ENCODE measurements at regions not wholly inside any gene's neighbourhood (a gene's known extent, or its start where the extent isn't known, plus 50 kb on each side); places are given as distances from the start of the nearest gene placed in this dataset.

DNA sequence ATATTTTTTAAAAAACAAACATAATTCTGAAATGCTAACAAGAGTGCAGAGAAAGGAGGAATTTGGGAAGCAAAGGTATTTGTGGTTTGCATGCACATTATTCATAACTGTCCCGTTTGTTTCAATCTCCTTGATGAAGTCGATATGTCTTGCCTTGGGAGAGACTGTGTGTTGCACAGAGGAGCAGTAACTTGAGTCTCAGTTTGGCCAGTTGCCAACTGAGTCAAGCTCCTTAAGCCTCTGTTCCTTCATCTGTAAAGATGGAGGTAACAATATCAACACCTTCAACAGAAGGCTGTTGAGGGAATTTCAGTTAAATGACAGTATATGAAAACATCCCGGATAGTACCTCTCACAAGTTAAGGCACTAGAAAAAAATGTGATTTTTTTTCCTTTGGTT lies 226.2 kb downstream of the ASXL3 start:
- H3K36me3 ChIP-seq (ENCODE audit: control insufficient read depth in 4 of 4, insufficient read depth in 3 of 4, low read depth in 1 of 4, low read length in 3 of 4): no peaks in the 10 kb centered on the region
- no peak overlapping the region for H3K27ac ChIP-seq (ENCODE audit: low read depth in 1 of 2, low read length in 2 of 2)
- H3K9ac ChIP-seq (ENCODE audit: low read depth in 1 of 2, low read length in 2 of 2): no peak overlapping the region
- H3K4me1 ChIP-seq (ENCODE audit: control insufficient read depth in 4 of 4, insufficient read depth in 4 of 4, low read length in 3 of 4): peaks cover 4 to 23% (median 17%) of the 10 kb centered on the region in 4 donors
- no peak for DNase-seq (ENCODE audit: low spot score)
- no peaks in the 10 kb centered on the region for H3K9me3 ChIP-seq (ENCODE audit: control insufficient read depth in 4 of 4, low read length in 3 of 4)
- TF ChIP-seq EGR1 (IDR thresholded peaks at IDR 0.05; ENCODE audit: low read depth in 2 of 2) (no peak), ATF3 (IDR thresholded peaks at IDR 0.05) (no peak), FOXA2 (IDR thresholded peaks at IDR 0.05) (no peak), MAX (IDR thresholded peaks at IDR 0.05) (no peak), NR2F2 (IDR thresholded peaks at IDR 0.05) (no peak), TAF1 (conservative IDR thresholded peaks at IDR 0.05) (no peak), GABPA (IDR thresholded peaks at IDR 0.05 in 1 of 2, conservative IDR thresholded peaks at IDR 0.05 in 1 of 2) (no peak), HNF4A (conservative IDR thresholded peaks at IDR 0.05) (no peak)
- TF ChIP-seq, protein P1, sequence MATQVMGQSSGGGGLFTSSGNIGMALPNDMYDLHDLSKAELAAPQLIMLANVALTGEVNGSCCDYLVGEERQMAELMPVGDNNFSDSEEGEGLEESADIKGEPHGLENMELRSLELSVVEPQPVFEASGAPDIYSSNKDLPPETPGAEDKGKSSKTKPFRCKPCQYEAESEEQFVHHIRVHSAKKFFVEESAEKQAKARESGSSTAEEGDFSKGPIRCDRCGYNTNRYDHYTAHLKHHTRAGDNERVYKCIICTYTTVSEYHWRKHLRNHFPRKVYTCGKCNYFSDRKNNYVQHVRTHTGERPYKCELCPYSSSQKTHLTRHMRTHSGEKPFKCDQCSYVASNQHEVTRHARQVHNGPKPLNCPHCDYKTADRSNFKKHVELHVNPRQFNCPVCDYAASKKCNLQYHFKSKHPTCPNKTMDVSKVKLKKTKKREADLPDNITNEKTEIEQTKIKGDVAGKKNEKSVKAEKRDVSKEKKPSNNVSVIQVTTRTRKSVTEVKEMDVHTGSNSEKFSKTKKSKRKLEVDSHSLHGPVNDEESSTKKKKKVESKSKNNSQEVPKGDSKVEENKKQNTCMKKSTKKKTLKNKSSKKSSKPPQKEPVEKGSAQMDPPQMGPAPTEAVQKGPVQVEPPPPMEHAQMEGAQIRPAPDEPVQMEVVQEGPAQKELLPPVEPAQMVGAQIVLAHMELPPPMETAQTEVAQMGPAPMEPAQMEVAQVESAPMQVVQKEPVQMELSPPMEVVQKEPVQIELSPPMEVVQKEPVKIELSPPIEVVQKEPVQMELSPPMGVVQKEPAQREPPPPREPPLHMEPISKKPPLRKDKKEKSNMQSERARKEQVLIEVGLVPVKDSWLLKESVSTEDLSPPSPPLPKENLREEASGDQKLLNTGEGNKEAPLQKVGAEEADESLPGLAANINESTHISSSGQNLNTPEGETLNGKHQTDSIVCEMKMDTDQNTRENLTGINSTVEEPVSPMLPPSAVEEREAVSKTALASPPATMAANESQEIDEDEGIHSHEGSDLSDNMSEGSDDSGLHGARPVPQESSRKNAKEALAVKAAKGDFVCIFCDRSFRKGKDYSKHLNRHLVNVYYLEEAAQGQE (IDR thresholded peaks at IDR 0.05): no peak
- WGBS: 86% methylated on average over 3 of the region's 3 CpGs
- H3K27me3 ChIP-seq (ENCODE audit: control insufficient read depth in 4 of 4, insufficient read depth in 4 of 4, low read length in 3 of 4): no peaks in the 10 kb centered on the region
- no peak overlapping the region for H3K4me3 ChIP-seq (ENCODE audit: low read depth in 1 of 3, low read length in 3 of 3)

GRCh38 chr18:33803636-33804035 lies 225.6 kb downstream of the ASXL3 start:
- DNase-seq (ENCODE audit: low spot score): no peak
- 66% methylated on average over 3 of the region's 3 CpGs for WGBS
- no peak overlapping the region for H3K27ac ChIP-seq (ENCODE audit: low read depth in 1 of 2, low read length in 2 of 2)
- TF ChIP-seq, protein P2, sequence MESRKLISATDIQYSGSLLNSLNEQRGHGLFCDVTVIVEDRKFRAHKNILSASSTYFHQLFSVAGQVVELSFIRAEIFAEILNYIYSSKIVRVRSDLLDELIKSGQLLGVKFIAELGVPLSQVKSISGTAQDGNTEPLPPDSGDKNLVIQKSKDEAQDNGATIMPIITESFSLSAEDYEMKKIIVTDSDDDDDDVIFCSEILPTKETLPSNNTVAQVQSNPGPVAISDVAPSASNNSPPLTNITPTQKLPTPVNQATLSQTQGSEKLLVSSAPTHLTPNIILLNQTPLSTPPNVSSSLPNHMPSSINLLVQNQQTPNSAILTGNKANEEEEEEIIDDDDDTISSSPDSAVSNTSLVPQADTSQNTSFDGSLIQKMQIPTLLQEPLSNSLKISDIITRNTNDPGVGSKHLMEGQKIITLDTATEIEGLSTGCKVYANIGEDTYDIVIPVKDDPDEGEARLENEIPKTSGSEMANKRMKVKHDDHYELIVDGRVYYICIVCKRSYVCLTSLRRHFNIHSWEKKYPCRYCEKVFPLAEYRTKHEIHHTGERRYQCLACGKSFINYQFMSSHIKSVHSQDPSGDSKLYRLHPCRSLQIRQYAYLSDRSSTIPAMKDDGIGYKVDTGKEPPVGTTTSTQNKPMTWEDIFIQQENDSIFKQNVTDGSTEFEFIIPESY (IDR thresholded peaks at IDR 0.05): no peak
- TF ChIP-seq FOXA1 (IDR thresholded peaks at IDR 0.05) (no peak), TAF1 (conservative IDR thresholded peaks at IDR 0.05) (no peak), EGR1 (IDR thresholded peaks at IDR 0.05; ENCODE audit: low read depth in 2 of 2) (no peak)
- TF ChIP-seq, protein P3, sequence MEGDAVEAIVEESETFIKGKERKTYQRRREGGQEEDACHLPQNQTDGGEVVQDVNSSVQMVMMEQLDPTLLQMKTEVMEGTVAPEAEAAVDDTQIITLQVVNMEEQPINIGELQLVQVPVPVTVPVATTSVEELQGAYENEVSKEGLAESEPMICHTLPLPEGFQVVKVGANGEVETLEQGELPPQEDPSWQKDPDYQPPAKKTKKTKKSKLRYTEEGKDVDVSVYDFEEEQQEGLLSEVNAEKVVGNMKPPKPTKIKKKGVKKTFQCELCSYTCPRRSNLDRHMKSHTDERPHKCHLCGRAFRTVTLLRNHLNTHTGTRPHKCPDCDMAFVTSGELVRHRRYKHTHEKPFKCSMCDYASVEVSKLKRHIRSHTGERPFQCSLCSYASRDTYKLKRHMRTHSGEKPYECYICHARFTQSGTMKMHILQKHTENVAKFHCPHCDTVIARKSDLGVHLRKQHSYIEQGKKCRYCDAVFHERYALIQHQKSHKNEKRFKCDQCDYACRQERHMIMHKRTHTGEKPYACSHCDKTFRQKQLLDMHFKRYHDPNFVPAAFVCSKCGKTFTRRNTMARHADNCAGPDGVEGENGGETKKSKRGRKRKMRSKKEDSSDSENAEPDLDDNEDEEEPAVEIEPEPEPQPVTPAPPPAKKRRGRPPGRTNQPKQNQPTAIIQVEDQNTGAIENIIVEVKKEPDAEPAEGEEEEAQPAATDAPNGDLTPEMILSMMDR (IDR thresholded peaks at IDR 0.05; ENCODE audit: low read depth, low read length, missing input control): no peak
- H3K36me3 ChIP-seq (ENCODE audit: control insufficient read depth in 4 of 4, insufficient read depth in 3 of 4, low read depth in 1 of 4, low read length in 3 of 4): no peaks in the 10 kb centered on the region
- H3K9me3 ChIP-seq (ENCODE audit: control insufficient read depth in 4 of 4, low read length in 3 of 4): no peaks in the 10 kb centered on the region
- no peak overlapping the region for H3K9ac ChIP-seq (ENCODE audit: low read depth in 1 of 2, low read length in 2 of 2)
- H3K27me3 ChIP-seq (ENCODE audit: control insufficient read depth in 4 of 4, insufficient read depth in 4 of 4, low read length in 3 of 4): no peaks in the 10 kb centered on the region
- H3K4me1 ChIP-seq (ENCODE audit: control insufficient read depth in 4 of 4, insufficient read depth in 4 of 4, low read length in 3 of 4): peaks cover 4 to 23% (median 17%) of the 10 kb centered on the region in 4 donors
- H3K4me3 ChIP-seq (ENCODE audit: low read depth in 1 of 3, low read length in 3 of 3): no peak overlapping the region
